Pulmonary artery endothelial cell (primary cell): ENCODE measurements at regions not wholly inside any gene's neighbourhood (a gene's known extent, or its start where the extent isn't known, plus 50 kb on each side); places are given as distances from the start of the nearest gene placed in this dataset.
A peak's percentile ranks its signal among the peaks of the same experiment; 100 is the strongest.
"Not testable (repeated sequence)": the region's sequence is repeated elsewhere in the genome, so short reads cannot be mapped to it uniquely, and the experiment has no call there.

Experiments used
- DNase-seq: peaks from one replicate; pipeline ENCODE4 v3.0.0-alpha.2; 2011; ENCODE audit warnings: low read depth, low spot score

DNA sequence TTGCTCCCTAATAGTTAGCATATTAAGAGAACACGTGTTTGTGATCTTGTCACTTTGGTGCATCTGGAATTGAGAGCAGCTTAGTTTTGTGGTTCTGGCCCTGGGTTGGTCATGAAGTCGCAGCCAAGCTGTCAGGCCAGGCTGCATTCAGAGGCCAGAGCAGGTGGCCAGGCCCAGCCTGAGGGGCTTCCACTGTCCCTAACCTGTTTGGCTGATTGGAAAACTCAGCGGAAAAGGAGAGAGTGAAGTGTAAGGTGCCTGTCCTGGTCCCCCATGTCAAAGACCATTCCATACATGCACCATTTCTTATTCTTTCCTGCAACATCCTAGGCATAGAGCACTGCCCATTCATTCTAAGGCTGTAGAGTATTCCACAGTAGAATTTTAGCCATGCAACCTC, 111.5 kb upstream of the IGLL5 start:
- no peak for DNase-seq

GRCh38 chr22:22779213-22779612, 108.4 kb upstream of the IGLL5 start:
- DNase-seq = no peak

GRCh38 chr22:22783575-22783974, 104.0 kb upstream of the IGLL5 start:
- DNase-seq = no peak

DNA sequence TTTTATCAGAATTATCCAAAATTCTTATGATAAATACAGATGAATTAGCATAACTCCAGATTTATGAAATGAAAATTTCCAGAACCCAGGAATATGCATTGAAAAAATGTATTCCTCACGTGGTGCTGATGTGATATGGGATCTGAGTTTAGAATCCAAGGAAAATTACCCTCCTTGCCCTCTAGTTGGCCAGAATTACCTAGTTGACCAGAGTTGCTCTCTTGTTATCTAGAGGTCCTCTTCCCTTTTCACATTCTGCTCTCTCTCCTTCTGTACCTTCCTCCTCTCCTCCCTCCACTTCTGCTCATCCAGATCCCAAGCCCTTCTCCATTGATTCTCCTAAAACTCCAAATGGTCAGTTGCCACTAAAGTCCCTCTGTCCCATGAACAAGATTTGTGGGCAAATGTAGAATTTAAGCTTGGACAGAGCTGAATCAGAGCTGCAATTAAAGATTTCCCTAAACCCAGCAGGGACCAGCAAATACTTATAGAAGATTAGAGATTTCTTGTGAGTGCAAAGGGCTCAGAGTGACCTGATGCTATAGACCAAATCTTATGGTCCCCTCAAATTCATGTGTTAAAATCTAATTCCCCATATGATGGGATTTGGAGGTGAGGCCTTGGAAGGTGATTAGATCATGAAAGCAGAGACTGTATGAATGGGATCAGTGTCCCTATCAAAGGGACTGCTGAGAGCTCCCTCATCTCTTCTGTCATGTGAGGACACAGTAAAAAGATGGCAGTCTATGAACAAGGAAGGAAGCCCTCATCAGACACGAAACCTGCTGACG, 103.2 kb upstream of the IGLL5 start:
- no peak for DNase-seq

GRCh38 chr22:22785316-22786065, 102.1 kb upstream of the IGLL5 start:
- DNase-seq = no peak

- no peak for DNase-seq
Measured at GRCh38 chr22:22786301-22787115, 101.1 kb upstream of the IGLL5 start.

DNA sequence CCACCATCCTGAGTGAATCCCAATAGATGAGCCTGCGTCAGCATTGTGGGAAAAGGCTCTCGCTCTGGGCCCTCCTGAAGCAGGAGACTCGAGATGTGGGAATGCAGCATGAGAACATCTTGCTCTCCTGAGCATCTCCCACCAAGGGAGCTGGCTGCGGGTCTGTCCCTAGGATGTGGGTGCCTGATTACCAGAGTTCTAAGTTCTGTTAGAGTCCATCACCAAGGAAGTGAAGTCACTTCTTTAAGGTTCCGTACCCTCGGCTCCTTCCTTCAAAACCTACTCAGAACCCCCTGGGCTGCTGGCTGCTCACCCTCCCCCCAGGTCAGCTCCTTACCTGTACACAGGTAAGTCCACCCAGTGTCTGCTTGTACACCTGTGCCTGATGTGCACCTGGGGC, 100.5 kb upstream of the IGLL5 start:
- DNase-seq = no peak

DNA sequence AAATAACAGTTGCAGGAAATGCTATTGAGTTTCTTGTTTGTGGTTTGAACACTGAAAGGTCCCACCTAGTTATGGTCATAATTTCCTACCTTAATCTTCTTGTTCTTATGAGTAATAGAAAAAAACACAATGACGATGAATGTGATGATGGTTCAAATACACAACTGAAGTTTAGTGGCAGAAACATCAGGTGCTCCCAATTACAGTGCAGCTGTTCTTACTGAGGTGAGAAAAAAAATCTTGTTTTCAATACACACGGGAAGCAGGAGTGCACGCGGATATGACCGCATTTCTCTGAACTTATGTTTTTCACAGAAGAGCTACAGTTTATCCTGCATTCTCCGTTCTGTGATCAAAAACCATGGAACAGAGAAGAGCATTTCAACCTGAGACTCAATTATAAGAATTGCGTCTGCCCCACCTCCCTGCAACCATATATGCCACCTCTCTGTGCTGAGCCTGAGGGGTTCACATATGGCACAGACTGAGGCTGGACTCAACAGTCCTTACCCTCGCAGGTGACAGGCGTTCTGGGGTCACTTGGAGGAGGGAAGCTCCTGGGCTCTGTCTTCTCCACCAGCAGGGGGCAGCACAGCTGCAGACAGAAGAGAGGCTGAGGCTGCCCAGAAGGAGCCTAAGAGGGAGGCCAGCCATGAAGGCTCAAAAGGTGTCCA, 99.7 kb upstream of the IGLL5 start:
- DNase-seq = peak; percentile 8

GRCh38 chr22:22788460-22789037, 99.1 kb upstream of the IGLL5 start:
- DNase-seq = no peak

- DNase-seq = no peak
Measured at GRCh38 chr22:22789233-22789921, 98.2 kb upstream of the IGLL5 start.

DNA sequence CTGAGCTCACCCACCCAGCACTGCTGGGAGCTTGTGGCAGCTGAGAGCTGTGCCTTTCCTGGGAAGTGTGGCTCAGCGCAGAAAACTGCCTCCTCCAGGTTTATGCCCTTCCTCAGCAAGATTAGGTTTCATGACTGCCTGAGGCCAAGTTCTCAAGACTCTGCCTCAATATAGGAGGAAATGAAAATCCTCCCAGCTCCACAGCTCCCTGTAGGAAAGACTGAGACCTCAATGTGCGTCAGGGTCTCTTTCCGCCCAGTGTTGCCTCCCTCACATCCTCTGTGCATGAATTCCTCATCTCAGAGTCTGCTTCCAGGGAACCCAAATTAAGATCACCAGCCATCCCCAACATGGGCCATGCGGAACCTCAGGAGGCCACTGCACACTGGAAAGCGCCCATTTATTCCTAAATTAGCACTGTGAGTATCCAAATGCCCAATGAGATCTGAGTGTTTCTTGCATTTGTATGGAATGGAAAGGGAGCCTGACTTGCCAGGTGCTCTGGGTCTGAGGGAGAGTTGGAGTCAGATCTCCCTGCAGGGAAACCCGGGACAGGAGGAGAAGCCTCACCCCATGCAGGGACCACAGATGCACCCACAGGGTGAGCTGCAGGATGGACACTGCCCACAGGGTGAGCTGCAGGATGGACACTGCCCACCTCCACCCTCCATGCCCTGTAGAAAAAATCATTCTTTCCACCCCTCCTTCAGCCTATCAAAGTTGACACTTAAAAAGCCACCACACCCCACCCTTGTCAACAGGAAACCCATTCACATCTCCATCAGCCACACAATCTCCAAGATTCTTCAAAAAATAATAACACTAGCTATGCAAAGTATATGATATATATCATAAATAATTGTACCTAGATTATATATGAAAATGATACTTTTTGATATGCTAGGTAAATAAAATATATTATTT, 97.4 kb upstream of the IGLL5 start:
- no peak for DNase-seq

- no peak for DNase-seq
Measured at GRCh38 chr22:22791438-22792181, 96.0 kb upstream of the IGLL5 start.

GRCh38 chr22:22792205-22792786, 95.3 kb upstream of the IGLL5 start:
- not testable (repeated sequence) for DNase-seq

- not testable (repeated sequence) for DNase-seq
Measured at GRCh38 chr22:22795639-22796038, 92.0 kb upstream of the IGLL5 start.

GRCh38 chr22:22796724-22797123, 90.9 kb upstream of the IGLL5 start:
- no peak for DNase-seq

DNA sequence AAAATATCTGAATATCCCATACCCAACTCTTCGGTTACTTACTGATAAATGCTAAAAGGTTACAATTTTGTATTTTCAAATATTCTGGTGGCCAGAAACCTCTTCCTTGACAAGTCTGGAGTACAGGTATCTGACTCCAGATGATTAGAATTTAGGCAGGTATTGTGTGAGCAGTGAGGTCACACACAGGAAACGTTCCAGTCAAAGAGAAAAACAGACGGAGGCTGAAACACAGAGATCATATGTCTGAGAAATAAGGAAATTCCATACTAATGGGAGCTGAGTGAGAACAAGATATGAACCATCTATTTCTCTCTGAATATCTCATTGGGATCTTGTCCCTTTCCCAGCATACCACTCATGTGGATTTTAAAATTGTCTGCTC, 89.4 kb upstream of the IGLL5 start:
- no peak for DNase-seq

DNA sequence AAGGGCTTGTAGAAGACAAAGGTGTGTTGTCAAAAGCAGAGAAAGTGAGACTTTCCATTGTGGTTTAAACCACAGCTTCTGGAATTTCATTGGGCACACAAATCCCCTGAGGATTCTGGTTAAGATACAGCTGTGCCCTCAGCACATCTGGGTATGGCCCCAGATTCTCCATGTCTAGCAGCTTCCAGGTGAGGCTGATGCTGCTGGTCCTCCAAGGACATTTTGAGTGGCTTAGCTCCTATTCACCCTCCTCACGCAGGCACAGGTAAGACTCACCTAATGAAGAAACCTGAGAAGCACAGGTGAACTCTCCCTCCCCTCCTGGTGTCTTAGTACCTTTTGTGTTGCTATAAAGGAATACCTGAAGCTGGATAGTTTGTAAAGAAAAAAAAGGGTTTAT, 88.9 kb upstream of the IGLL5 start:
- no peak for DNase-seq

- DNase-seq = no peak
Measured at GRCh38 chr22:22799561-22799960, 88.1 kb upstream of the IGLL5 start.
